A673 (cell line): ENCODE measurements at regions not wholly inside any gene's neighbourhood (a gene's known extent, or its start where the extent isn't known, plus 50 kb on each side); places are given as distances from the start of the nearest gene placed in this dataset.

Experiments
- BruUV-seq: library from RNA; stranded (reverse); fragments of 400-500 nt; replicated peaks from 2 replicates; lab custom pipeline; 2021; lab: Mats Ljungman, UMichigan
- CTCF ChIA-PET: fragments of 300-600 bp; sonication (Branson Sonifier 250); formaldehyde crosslinking; loops from one replicate; lab custom pipeline; 2022; ENCODE audit warnings: antibody characterized with exemption; lab: Charles Lee
- POLR2A ChIA-PET: fragments of 300-600 bp; sonication (Branson Sonifier 250); formaldehyde crosslinking; loops from one replicate; lab custom pipeline; 2022; ENCODE audit warnings: antibody characterized with exemption; ENCODE audit not compliant: low non-redundant PET; lab: Charles Lee
- DNase-seq: peaks from one replicate; pipeline ENCODE4 v3.0.0-alpha.2; 2015; ENCODE audit warnings: low spot score
- H3K27ac ChIP-seq: fragments of 200-600 bp; sonication (generic); 2 replicates; pipeline ENCODE4 v1.5.1; 2016; ENCODE audit warnings: mixed run types, low read depth, mild to moderate bottlenecking, mixed read lengths, antibody characterized with exemption, low read length; ENCODE audit not compliant: poor library complexity, severe bottlenecking
- H3K27me3 ChIP-seq: fragments of 200-600 bp; sonication (generic); replicated peaks from 2 replicates; pipeline ENCODE4 v1.6.1; 2017; ENCODE audit warnings: mixed run types, low read depth, mild to moderate bottlenecking, mixed read lengths, antibody characterized with exemption, low read length; ENCODE audit not compliant: insufficient read depth, poor library complexity
- H3K36me3 ChIP-seq: fragments of 200-600 bp; sonication (generic); 2 replicates; pipeline ENCODE4 v1.6.1; 2016; ENCODE audit warnings: mixed run types, mild to moderate bottlenecking, mixed read lengths, antibody characterized with exemption, low read length; ENCODE audit not compliant: insufficient read depth, poor library complexity, severe bottlenecking
- H3K4me1 ChIP-seq: fragments of 200-600 bp; sonication (generic); 2 replicates; pipeline ENCODE4 v1.6.1; 2017; ENCODE audit warnings: mixed run types, mild to moderate bottlenecking, mixed read lengths, antibody characterized with exemption, low read length; ENCODE audit not compliant: insufficient read depth, poor library complexity, severe bottlenecking
- H3K4me3 ChIP-seq: fragments of 200-600 bp; sonication (generic); 2 replicates; pipeline ENCODE4 v1.5.1; 2016; ENCODE audit warnings: low read depth, mixed run types, mild to moderate bottlenecking, mixed read lengths, low read length; ENCODE audit not compliant: poor library complexity, severe bottlenecking
- H3K9me3 ChIP-seq: fragments of 200-600 bp; sonication (generic); 2 replicates; pipeline ENCODE4 v1.6.1; 2016; ENCODE audit warnings: mixed run types, low read depth, mild to moderate bottlenecking, mixed read lengths, antibody characterized with exemption, low read length; ENCODE audit not compliant: poor library complexity, severe bottlenecking
- EZH2 ChIP-seq: fragments of 200-600 bp; sonication (generic); IDR thresholded peaks from 2 replicates; pipeline ENCODE4 v1.6.1; 2017; ENCODE audit warnings: borderline replicate concordance, low read depth, mild to moderate bottlenecking, mixed read lengths, antibody characterized with exemption, low read length; ENCODE audit not compliant: poor library complexity, severe bottlenecking
- intact Hi-C: fragments of 100-400 bp; cut with micrococcal nuclease; formaldehyde crosslinking; loops from one replicate; pipeline ENCODE4 v1.10.0; 2022; ENCODE audit not compliant: unreplicated experiment
- TF ChIP-seq, protein P1 (sequence below): fragments of 300-800, 200-600 bp; sonication (generic); conservative IDR thresholded peaks from 2 replicates; pipeline ENCODE4 v1.5.1; 2017; ENCODE audit warnings: low read depth, mild to moderate bottlenecking, antibody characterized with exemption, low read length, moderate library complexity, mixed read lengths

- BruUV-seq, result no TSS peak
- no peaks in the 10 kb centered on the region for H3K9me3 ChIP-seq
- TF ChIP-seq, protein P1, sequence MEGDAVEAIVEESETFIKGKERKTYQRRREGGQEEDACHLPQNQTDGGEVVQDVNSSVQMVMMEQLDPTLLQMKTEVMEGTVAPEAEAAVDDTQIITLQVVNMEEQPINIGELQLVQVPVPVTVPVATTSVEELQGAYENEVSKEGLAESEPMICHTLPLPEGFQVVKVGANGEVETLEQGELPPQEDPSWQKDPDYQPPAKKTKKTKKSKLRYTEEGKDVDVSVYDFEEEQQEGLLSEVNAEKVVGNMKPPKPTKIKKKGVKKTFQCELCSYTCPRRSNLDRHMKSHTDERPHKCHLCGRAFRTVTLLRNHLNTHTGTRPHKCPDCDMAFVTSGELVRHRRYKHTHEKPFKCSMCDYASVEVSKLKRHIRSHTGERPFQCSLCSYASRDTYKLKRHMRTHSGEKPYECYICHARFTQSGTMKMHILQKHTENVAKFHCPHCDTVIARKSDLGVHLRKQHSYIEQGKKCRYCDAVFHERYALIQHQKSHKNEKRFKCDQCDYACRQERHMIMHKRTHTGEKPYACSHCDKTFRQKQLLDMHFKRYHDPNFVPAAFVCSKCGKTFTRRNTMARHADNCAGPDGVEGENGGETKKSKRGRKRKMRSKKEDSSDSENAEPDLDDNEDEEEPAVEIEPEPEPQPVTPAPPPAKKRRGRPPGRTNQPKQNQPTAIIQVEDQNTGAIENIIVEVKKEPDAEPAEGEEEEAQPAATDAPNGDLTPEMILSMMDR, result no peak
- no peak for TF ChIP-seq EZH2
- H3K27me3 ChIP-seq, result peaks cover 33% of the 10 kb centered on the region
- intact Hi-C loops, result no loop called here
- H3K27ac ChIP-seq, result no peak overlapping the region
- no peak for DNase-seq
- POLR2A ChIA-PET, result no interaction called here
- no peaks in the 10 kb centered on the region for H3K36me3 ChIP-seq
- no peaks in the 10 kb centered on the region for H3K4me1 ChIP-seq
- CTCF ChIA-PET, result interaction anchor here (0.5 kb wide), 1 partner anchor 9 kb away, joined by 4 read pairs; no protein-coding TSS in a partner anchor
- no peak overlapping the region for H3K4me3 ChIP-seq
These were observed 179.5 kb upstream of the TWIST2 start for GRCh38 chr2:238668426-238668825.

- BruUV-seq, result no TSS peak
- DNase-seq, result no peak
- H3K9me3 ChIP-seq, result no peaks in the 10 kb centered on the region
- TF ChIP-seq, protein P1, result no peak
- no peak for TF ChIP-seq EZH2
- intact Hi-C loops, result no loop called here
- H3K36me3 ChIP-seq, result no peaks in the 10 kb centered on the region
- peaks cover 26% of the 10 kb centered on the region for H3K27me3 ChIP-seq
- no peak overlapping the region for H3K27ac ChIP-seq
- H3K4me3 ChIP-seq, result no peak overlapping the region
- no peaks in the 10 kb centered on the region for H3K4me1 ChIP-seq
- ChIA-PET CTCF (no interaction called here), POLR2A (no interaction called here)
These were observed 178.8 kb upstream of the TWIST2 start for GRCh38 chr2:238669046-238669445.

GRCh38 chr2:238669581-238670080, 178.3 kb upstream of the TWIST2 start:
- intact Hi-C loops, result no loop called here
- Histone ChIP-seq H3K9me3 (no peaks in the 10 kb centered on the region), H3K4me1 (no peaks in the 10 kb centered on the region), H3K27me3 (peaks cover 24% of the 10 kb centered on the region), H3K27ac (no peak overlapping the region), H3K4me3 (no peak overlapping the region), H3K36me3 (no peaks in the 10 kb centered on the region)
- no peak for DNase-seq
- POLR2A ChIA-PET, result no interaction called here
- CTCF ChIA-PET, result no interaction called here
- TF ChIP-seq, protein P1, result no peak
- TF ChIP-seq EZH2, result no peak
- BruUV-seq, result no TSS peak
